ENCODE measurements at regions not wholly inside any gene's neighbourhood (a gene's known extent, or its start where the extent isn't known, plus 50 kb on each side); places are given as distances from the start of the nearest gene placed in this dataset.

GRCh38 chr2:67628892-67629291 is 231.8 kb downstream of the ETAA1 start:
- POLR2A ChIA-PET: no interaction called here
- CTCF ChIA-PET: no interaction called here
- no peaks in the 10 kb centered on the region for H3K36me3 ChIP-seq (ENCODE audit: control insufficient read depth in 1 of 2, insufficient read depth in 2 of 2, low read length in 2 of 2)

More at GRCh38 chr2:67628892-67629291, 231.8 kb downstream of the ETAA1 start:
- Histone ChIP-seq H3K79me2 (ENCODE audit: insufficient read depth, low read length) (no peaks in the 10 kb centered on the region), H3K27ac (ENCODE audit: low read depth, low read length) (no peak overlapping the region), H3K9me2 (ENCODE audit: insufficient read depth) (no peaks in the 10 kb centered on the region), H3K4me2 (ENCODE audit: low read length) (no peak overlapping the region), H2AFZ (ENCODE audit: low read depth, low read length, poor library complexity, severe bottlenecking) (no peak overlapping the region), H4K20me1 (ENCODE audit: insufficient read depth) (no peaks in the 10 kb centered on the region), H3K4me1 (ENCODE audit: control insufficient read depth in 1 of 2, insufficient read depth in 2 of 2, low read length in 2 of 2) (no peaks in the 10 kb centered on the region), H3K4me3 (replicated peaks in 1 of 2; ENCODE audit: low read depth in 1 of 2, low read length in 2 of 2) (no peak overlapping the region), H3K9ac (ENCODE audit: low read length) (no peak overlapping the region), H3K9me3 (ENCODE audit: control insufficient read depth in 1 of 2, insufficient read depth in 1 of 2, low read depth in 1 of 2, low read length in 2 of 2) (no peaks in the 10 kb centered on the region), H3K27me3 (ENCODE audit: insufficient read depth, low read length) (peaks cover 3% of the 10 kb centered on the region; the same call in 1 of the 2 replicates)
- ATAC-seq: no peak
- RAD21 ChIA-PET (ENCODE audit: low non-redundant PET in 1 of 2, low total read pairs in 2 of 2, uncharacterized antibody in 2 of 2, unreplicated experiment in 2 of 2): no interaction called here
- DNase-seq (ENCODE audit: low read depth, low spot score): no peak
- BruUV-seq (replicated peaks): no TSS peak
- TF ChIP-seq ZBTB33 (IDR thresholded peaks at IDR 0.05; ENCODE audit: extremely low read depth, insufficient replicate concordance, low read length) (no peak), SRF (IDR thresholded peaks at IDR 0.05; ENCODE audit: low read depth) (no peak), CEBPB (IDR thresholded peaks at IDR 0.05; ENCODE audit: low read depth) (no peak), SIN3A (IDR thresholded peaks at IDR 0.05; ENCODE audit: low read depth) (no peak), ZFX (IDR thresholded peaks at IDR 0.05) (no peak), TCF7L2 (IDR thresholded peaks at IDR 0.05; ENCODE audit: borderline replicate concordance, extremely low read depth, insufficient read depth, insufficient read length) (no peak), ZNF274 (IDR thresholded peaks at IDR 0.05; ENCODE audit: low read depth, low read length) (no peak), FOSL1 (IDR thresholded peaks at IDR 0.05; ENCODE audit: low read depth) (no peak), RAD21 (IDR thresholded peaks at IDR 0.05; ENCODE audit: low read depth) (no peak), ATF3 (IDR thresholded peaks at IDR 0.05) (no peak), SP1 (IDR thresholded peaks at IDR 0.05; ENCODE audit: low read depth) (no peak), CTCF (IDR thresholded peaks at IDR 0.05 in 2 of 3, conservative IDR thresholded peaks at IDR 0.05 in 1 of 3; ENCODE audit: borderline replicate concordance in 1 of 3, insufficient read depth in 1 of 3, low read depth in 2 of 3, low read length in 2 of 3) (no peak), YY1 (IDR thresholded peaks at IDR 0.05; ENCODE audit: extremely low read depth, insufficient replicate concordance, low read depth, low read length) (no peak), EGR1 (IDR thresholded peaks at IDR 0.05; ENCODE audit: low read depth) (no peak), POLR2AphosphoS5 (IDR thresholded peaks at IDR 0.05; ENCODE audit: low read depth, low read length) (no peak), REST (IDR thresholded peaks at IDR 0.05; ENCODE audit: low read depth) (no peak), ELF1 (IDR thresholded peaks at IDR 0.05; ENCODE audit: borderline replicate concordance, low read depth) (no peak), EZH2 (IDR thresholded peaks at IDR 0.05) (no peak)
- intact Hi-C loops (cut with micrococcal nuclease): no loop called here

Data from HCT116 (cell line).